ENCODE measurements at regions not wholly inside any gene's neighbourhood (a gene's known extent, or its start where the extent isn't known, plus 50 kb on each side); places are given as distances from the start of the nearest gene placed in this dataset.

DNA sequence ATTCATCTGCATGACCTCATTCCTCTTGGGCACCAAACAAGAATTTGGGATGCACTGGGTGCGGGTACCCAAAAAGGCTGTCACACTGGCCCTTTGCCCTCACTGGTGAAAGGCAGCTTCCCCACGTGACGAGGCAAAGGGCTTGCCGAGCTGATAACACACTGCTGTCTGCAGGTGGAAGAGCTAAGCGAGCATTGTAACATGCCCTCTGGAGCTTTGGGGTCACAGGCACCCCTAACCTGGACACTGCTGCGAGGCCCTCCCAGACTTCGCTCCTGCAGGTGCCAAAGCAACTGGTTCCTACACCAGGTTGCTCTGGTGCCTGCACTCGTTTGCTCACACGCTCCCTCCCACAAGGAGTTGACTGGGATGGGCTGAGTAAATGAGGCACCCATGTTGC is 1595.7 kb downstream of the HACE1 start:
- no peak for DNase-seq

DNA sequence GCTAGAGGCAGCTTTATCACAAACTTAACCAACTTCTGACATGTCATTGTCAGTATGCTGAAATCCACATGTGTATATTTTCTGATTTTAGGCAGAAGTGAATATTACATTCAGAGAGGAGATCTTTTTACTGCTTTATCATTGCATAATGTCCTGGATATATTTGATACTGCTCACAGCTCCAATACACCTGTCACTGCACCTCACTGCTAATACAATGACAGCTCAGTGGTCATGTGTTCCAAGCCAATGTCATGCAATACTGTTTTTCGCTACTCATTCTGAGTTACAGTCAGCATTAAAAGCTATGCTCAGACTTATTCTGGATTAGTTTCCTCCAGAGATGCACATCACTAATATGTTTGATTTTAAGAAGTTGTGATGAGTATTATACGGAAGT is 1604.6 kb downstream of the HACE1 start:
- DNase-seq = no peak

DNA sequence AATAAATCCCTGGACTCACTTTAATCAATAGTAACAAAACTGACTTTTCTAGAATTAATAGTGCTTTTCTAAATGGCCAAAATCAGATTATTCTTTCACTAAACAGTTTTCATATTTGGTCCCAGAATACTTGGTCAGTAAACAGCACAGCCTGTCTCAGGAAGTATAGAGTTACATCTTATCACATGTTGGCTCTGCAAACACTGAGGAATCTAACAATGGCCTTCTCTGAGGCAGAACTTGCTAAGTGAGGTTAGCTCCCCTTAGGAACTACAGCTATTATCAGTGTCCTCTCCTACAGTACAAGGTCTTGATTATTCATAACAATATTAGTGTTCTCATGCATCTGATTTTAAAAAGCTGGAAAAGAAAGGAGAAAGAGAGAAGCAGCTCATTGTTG is 1622.8 kb downstream of the HACE1 start:
- DNase-seq = no peak

GRCh38 chr6:103231181-103231580 is 1628.5 kb downstream of the HACE1 start:
- DNase-seq = no peak

DNA sequence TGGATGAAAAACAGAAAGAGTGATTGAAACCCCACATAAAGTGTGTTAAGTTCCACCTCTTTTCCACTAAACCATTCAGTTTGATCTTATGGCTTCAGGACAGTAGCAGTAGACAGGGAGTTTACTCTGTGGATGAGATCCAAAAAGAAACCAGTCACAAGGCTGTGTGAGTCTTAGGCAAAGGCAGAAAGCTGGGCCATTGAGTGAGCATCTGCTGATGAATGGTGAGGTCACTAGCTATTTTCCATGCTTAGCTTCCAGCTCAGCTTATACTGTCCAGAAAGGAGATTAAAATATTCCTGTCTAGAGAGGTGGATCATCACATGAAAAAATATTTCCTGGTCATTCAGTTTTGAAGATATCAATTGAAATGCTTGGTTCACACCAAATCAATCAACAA is 1643.9 kb downstream of the HACE1 start:
- no peak for DNase-seq

- no peak for DNase-seq
Observed at GRCh38 chr6:103210686-103211085, 1649.0 kb downstream of the HACE1 start.

- no peak for DNase-seq
Observed at GRCh38 chr6:103198386-103198785, 1661.3 kb downstream of the HACE1 start.

- no peak for DNase-seq
Observed at GRCh38 chr6:103193413-103193812, 1666.3 kb downstream of the HACE1 start.

GRCh38 chr6:103191391-103192093 is 1668.2 kb downstream of the HACE1 start:
- DNase-seq = no peak

DNA sequence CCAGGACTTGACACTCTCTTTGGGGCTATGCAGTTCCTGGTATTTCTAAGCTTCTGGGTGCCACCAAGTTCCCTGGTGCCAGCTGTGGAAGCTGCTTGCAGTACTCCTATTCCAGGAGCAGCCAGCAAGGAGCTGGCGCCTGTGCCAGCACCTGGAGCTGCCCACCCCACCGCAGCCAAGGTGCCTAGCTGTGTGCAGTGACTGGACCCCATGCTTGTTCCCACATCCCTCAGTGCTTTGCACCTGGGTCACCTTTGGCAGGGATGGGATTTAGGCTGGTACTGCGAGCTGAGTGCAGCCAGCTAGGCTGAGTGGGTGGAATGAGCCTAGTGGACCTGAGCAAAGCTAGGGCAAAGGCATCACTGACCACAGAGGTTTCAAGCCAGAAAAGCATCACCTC is 1674.9 kb downstream of the HACE1 start:
- DNase-seq = no peak

DNA sequence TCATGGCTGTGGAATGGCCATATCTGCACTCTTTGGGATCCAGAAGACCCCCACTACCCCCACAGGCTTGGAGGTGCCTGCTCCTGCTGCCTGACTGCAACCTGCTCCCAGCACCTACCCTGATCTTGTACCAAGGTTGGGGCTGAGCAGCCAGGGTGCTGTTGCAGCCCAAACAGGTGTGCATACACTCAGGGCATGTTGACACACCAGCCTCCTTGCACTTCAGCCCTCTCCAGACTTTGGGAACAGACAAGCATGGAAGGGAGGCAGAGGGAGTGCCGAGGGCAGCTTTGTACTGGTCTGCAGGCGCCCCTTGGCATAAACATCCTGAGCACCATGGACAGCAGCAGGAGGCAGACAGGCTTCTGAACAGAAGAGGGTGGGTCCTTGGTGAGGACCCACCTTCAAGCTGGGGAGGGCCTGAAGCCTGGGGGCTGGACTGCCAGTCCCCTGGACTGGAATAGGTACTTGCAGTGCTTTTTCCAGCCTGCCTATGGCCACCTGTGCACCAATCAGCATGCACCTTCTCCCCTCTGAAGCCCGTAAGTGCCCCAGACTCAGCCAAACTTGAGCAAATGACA is 1675.8 kb downstream of the HACE1 start:
- DNase-seq = no peak

DNA sequence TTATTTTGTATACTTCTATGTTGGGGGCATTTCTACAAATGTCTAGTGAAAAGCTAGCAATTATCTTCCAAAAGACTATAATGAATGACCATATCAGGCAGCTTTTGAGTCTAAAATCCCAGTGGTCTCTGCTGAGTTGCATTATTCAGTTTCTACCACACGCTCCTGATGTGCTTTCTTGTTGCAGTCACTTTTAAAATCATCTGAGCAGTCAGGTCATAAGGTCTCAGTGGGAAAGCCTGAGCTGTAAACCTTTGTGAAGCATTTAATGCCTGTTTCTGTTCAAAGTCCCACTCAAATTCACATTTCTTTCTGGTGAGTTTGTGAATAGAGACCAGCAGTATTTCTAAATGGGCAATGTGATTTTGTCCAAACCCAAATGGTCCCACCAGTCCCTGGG is 1681.5 kb downstream of the HACE1 start:
- DNase-seq = no peak

DNA sequence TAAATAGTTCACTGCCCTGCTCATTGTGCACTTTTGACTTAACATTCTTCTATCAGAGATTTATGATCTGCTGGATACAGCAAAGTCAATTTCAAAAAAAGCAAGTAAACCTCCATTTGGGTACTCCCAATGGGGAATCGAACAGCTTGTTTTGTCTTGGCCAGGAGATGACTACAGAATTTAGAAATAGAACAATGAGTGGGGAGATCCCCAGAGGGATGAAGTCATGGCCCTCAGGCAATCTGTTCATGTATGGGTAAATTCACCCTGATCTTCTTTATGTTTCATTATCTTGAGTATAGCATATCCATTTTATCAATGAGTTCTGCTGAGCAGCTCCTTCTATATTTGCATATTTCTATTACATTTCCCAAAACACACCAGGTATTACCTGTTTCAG is 1681.9 kb downstream of the HACE1 start:
- DNase-seq = no peak

DNA sequence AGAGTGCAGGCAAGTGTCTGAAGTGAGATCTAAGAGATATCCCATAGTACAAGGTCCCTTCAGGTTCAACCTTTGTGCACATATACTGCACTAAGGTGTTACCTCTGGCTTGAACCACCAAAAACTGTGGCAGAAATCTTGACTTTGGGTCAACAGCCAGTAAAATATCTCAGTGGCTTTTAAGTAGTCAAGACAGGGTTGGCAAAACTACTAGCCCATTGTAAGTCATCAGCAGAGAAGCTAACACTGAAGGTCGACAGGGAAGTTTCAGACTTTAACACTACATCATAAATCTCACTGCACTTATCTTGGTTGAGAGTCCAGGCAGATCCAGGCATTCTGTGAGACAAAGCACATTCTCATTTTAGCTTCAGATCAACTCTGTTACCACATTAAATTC is 1684.7 kb downstream of the HACE1 start:
- DNase-seq = no peak

GRCh38 chr6:103167345-103168071 is 1692.2 kb downstream of the HACE1 start:
- no peak for DNase-seq

- DNase-seq = no peak
Observed at GRCh38 chr6:103154779-103155572, 1704.7 kb downstream of the HACE1 start.

GRCh38 chr6:103153016-103153415 is 1706.7 kb downstream of the HACE1 start:
- DNase-seq = no peak

DNA sequence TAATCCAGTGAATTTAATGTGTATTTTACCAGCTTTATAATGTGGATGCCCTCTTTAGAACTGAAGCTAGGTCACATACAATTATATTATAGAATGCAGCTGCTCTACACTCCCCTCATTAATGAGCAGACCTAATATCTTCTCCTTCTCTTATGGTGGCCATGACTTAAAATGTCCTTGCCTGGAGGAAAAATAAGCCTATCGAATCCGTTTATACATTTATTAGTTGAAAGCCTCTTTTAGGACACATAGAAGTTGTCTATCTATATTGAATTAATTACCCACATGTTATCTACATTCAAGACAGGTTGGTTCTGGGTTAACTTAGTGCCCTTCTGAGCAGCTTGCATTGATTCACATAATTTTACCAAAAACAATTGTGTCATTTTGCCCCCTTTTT is 1716.8 kb downstream of the HACE1 start:
- DNase-seq = no peak

- DNase-seq = no peak
Observed at GRCh38 chr6:103140308-103141027, 1719.3 kb downstream of the HACE1 start.

DNA sequence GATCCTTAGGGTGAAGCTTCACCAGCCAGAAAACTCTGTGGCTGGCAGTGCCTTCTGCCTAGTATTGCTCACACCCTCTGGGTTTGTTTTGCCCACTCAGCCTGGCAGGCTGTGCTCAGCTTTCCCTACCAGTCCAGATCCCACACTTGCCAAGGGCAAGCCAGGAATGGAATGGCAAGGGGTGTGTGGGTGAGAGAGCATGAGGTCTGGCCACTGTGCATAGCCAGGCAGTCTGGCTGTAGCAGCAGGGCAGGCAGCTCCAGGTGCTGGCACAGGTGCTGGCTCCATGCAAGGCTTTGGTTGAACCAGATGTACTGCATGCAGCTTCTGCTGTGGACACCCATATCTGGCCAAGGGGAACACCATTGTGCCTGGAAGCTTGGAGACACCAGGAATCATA is 1720.3 kb downstream of the HACE1 start:
- DNase-seq = no peak

- no peak for DNase-seq
Observed at GRCh38 chr6:103124471-103124870, 1731.0 kb downstream of the GRIK2 start.

GRCh38 chr6:103122766-103123601 is 1729.5 kb downstream of the GRIK2 start:
- peak; percentile 14 for DNase-seq

All from NCI-H146 (cell line).